Right renal cortex interstitium (tissue), 3 donors: ENCODE measurements at regions not wholly inside any gene's neighbourhood (a gene's known extent, or its start where the extent isn't known, plus 50 kb on each side); places are given as distances from the start of the nearest gene placed in this dataset.

Experiments used
- DNase-seq, 3 donors: peaks; one replicate each; pipeline ENCODE4 v3.0.0-alpha.2; 2013; ENCODE audit warnings: low read depth in 3 of 3, low spot score in 2 of 3

DNA sequence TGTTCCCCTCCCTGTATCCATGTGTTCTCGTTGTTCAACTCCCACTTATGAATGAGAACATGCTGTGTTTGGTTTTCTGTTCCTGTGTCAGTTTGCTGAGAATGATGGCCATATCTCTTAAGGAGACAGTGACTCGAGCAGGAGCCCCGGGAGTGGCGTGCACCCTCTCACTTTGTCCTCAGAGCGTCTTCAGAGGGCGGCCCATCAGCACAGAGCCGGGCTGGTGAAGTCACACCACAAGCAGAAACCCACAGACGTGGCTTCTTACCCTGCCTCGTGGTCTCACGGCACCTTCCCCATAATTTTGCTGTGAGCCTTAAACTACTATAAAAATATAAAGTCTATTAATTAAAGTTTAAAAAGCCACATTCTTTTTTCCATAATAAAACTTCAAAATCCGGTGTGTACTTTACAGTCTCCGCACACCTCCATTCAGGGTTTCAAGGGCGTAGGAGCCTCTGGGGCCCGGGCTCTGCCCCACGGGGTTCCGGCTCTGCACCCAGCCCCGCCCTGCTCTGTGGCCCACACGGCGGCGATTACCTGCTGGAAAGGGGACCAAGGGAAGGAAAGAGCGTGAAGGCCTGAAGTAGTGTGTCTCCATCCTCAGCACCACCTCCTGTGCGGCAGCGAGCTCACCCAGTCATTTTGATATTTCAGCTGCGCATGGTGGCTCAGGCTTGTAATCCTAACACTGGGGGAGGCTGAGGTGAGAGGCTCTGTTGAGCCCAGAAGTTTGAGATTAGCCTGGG lies 101.3 kb upstream of the SOX1 start:
- no peak for DNase-seq

GRCh38 chr13:111966933-111967332 lies 100.0 kb upstream of the SOX1 start:
- no peak for DNase-seq

GRCh38 chr13:111967572-111968201 lies 99.3 kb upstream of the SOX1 start:
- DNase-seq: no peak

DNA sequence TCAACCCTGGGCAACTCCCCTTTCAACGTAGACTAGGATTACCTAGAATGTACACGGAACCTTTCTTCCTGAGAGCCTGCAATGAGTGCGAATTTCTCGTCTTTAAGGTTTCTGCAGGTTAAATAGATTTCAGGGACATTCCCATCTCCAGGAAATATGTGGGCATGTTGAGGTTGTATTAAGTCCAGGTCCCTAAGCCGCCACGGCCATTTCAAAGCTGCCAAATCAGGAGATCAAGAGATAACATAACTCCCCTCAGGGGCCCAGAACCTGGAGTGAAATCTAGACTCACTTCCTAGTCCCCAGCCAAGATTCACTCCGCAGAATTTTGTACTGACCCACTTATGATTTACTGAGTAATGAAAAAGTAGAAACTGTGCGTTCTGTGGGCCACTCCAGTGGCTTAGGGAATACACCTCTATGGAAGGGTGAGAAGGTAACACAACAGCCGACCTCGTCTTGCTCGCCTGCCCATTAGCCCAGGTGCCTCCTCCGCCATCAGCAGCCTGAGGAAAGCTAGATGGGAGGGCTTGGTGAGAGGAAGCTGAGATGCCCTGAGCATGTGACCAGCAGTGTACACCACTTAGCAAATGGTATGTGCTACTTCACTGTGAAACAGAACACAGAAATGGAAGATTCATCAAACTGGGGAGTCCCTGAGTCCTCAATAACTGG lies 98.5 kb upstream of the SOX1 start:
- DNase-seq: no peak

DNA sequence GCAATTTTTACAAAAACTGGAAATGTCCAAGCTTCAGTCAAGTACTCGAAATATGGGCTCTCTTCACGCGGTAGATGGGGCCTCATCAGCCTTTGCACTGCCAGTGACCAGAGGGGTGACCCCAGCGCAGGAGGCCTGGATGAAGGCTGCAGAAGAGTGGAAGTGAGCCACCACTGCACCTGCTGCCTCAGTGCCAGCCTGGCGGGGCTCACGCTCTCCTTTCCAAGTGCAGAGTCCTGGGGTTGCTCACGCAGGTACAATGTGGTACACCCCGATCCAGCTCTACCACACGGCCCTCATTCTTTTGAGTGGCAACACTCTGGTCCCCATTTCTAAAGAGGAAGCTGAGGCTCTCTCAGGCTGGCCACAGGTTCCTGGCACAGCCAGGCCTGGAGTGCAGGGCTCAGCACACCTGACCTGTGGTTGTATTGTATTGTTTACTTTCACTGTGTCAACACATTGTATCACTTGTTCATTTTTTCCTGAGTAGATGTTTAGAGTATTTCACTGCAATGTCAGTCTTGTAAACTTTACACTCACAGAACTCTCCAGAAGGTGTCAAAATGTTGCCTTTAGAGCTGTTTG lies 97.3 kb upstream of the SOX1 start:
- no peak for DNase-seq

- no peak for DNase-seq
Measured at GRCh38 chr13:111970494-111971141, 96.3 kb upstream of the SOX1 start.

DNA sequence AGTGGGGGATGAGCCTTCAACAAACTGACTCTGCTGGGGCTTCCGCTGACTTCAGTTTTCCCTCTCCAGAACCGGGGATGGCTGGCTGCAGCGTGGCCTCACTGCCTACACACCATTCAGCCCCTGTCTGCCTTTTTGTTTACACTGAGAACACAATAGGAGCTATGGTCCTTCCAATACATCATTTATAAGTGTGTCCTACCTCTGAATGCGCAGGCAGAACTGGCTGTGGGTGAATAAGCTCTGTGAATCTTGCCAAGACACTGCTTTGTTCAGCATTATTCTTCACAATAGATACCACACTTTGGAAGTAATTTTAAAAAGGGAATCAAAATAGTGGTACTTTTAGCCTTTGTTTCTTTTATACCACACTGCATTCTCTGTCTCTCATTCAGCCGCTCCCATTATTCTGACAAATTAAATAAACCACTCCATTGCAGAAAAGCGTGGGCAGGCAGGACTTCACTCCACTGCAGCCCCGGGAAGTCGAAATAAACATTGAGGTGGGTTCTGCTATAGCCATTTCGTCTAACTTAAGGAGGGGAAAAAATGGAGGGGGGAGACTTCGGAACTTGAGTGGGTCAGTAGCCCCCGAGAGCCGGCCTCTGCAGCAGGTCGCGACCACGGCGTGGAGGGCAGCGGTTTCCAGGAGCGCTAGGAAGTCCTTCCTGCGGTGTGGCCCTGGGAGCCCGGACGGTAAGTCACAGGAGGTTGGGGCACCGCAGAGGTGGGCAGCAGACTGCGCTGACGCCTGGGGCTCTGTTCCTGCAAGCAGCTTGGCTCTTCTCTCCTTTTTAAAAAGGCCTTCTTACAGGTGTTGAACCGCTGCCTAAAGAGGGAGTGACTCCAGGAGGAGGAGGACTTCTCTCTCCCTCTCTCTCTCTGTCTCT lies 94.8 kb upstream of the SOX1 start:
- DNase-seq: no peak

DNA sequence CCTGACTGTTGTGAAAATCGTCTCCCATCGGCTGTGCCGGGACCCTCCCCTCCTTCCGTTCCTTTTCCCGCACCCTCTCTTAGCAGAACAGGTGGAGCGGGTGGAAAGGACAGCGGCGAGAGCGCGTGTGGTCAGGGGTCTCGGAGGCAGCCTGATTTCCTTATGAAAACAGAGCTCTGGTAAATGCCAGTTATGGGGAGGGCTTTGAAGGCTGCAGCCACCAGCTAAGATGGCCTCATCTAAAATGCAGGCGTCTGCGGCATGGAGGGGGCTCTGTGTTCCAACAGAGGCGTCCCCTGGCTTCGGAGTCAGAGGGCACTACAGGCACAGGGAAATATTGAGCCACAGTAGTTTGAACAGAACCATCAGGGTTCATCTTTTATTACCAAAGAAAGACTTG lies 93.8 kb upstream of the SOX1 start:
- no peak for DNase-seq

- DNase-seq: no peak
Measured at GRCh38 chr13:111973605-111974340, 93.2 kb upstream of the SOX1 start.

DNA sequence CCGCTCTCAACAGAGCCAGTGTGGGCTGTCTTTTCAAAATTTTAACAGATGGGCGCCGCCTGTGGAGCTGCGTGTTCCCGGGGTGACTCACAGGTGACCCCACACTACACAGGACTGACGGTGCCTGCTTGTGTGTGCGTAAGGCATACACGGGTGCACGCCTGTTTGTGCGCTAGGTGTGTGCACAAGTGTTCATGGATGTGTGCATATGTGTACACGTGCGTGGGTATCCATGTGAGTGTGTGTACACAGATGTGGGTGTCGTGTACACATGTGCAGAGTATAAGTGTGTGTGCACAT lies 92.7 kb upstream of the SOX1 start:
- no peak for DNase-seq

DNA sequence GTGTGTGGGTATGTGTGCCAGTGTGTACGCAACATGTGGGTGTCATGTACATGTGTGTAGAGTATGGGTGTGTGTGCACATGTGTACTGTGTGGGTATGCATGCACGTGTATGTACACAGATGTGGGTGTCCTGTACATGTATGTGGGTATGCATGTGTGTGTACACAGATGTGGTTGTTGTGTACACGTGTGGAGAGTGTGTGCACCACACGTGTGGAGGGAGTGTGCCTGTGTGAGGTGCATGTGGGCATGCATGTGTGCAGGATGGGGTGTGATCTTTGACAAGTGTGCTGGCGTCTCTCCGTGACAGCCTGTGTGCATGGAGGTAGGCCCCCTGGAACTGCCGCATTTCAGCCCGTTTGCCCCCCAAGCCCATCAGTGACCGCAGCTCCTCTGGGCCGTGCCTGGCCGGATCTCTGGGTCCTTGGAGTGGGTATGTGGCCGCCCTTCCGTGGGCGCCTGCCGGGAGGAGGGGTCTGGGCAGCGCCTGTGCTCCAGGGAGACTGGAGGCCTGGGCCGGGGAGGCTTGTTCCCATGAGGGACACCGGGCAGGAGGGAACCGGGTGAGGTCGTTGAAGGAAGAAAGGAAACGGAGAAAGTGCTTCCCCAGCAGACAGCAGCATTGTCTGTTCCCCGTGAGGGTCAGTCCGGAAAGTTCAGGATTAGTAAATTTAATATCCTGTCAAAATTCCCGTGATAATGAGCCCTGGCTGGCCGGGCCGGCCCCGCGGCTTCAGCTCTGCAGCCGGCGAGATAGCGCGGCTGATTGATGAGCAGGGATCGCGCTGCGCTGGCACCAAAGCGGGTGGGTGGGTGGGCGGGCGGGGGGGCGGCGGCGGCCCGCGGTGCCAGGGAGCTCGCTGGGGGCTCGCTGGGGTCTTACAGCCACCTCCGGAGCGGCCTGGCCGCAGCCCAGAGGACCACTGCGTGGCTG lies 91.1 kb upstream of the SOX1 start:
- no peak for DNase-seq

DNA sequence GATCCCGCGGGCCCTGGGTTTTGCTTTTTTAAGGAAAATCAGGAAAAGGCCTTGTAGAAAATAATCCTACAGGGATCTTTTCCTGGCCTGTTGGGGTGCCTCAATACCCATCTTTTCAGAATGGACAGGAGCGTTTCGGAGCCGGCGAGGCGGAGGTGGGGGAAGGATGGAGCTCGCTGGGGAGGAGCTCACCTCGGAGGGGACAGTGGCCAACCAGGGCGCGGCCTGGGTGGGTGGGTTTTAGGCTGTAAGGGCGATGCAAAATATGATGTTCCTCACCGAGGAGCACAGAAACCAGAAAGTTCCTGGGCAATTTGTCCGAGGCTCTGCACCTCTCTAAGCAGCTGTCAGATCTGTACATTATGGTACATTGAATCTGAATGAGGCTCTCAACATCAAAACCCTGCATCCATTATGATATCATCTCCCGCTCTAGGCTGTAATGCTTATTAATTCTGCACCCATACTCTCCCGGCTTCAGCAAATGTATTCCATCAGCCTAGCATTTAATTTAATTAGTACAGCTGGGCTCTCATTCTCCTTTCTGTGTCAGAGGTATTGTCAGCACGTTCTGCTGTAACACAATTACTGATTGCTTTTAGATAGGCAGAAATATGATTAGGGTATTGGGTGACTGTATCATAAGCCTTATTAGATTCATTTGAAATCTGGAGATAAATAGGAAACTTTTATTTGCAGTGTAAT lies 90.3 kb upstream of the SOX1 start:
- no peak for DNase-seq

- DNase-seq: no peak
Measured at GRCh38 chr13:111977179-111977506, 89.8 kb upstream of the SOX1 start.

DNA sequence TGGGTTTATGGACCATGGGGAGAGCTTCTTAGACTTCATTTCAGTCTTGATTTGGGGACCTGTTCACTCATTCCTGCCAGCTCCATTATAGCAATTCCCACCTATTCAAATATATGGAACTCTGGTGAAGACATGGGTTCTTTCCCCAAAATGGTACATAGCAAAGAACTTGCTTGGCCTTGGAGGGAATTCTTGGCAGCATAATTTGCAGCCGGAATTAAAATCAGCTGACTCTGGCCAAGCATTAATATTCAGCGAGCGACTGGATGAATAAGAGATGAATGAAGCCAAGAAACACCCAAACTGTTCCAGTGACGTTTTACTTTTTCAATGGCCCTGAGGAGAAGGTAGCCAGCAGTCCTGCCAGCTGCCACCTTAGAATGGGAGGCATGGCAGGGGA lies 88.4 kb upstream of the SOX1 start:
- DNase-seq: no peak

GRCh38 chr13:111980146-111980929 lies 86.6 kb upstream of the SOX1 start:
- no peak for DNase-seq

- DNase-seq: no peak
Measured at GRCh38 chr13:111981006-111981405, 85.9 kb upstream of the SOX1 start.

GRCh38 chr13:111981446-111982165 lies 85.3 kb upstream of the SOX1 start:
- no peak for DNase-seq
